GM19239 (cell line): ENCODE measurements at regions not wholly inside any gene's neighbourhood (a gene's known extent, or its start where the extent isn't known, plus 50 kb on each side); places are given as distances from the start of the nearest gene placed in this dataset.
"Not testable (repeated sequence)": the region's sequence is repeated elsewhere in the genome, so short reads cannot be mapped to it uniquely, and the experiment has no call there.

ENCODE experiments used
- DNase-seq: peaks from one replicate; pipeline ENCODE4 v3.0.0; 2011; ENCODE audit warnings: low spot score; ENCODE audit not compliant: insufficient read length
- FAIRE-seq: peaks from 2 replicates; lab custom pipeline; 2011; peaks lifted over from hg19 to GRCh38; lab: Jason Lieb, UNC

DNA sequence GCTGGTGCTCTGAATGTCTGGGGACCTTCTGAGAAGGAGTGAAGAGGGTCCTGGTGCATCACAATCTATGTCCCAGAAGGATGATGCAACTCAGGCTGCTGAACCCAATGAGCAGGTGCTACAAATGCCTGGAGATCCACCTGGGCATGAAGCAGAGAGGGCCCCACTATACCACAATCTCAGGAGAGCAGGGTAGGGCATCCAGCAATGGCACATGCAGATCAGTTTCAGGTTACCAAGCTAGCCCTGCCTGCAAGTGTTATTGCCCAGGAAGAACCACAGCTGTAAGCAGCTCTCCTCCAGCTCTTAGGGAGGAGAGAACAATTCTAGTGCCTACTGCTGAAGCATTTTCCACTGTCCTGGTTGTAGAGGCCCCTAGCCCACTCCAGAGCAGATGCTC is 389.2 kb upstream of the TNC start:
- FAIRE-seq = no peak
- DNase-seq = no peak

DNA sequence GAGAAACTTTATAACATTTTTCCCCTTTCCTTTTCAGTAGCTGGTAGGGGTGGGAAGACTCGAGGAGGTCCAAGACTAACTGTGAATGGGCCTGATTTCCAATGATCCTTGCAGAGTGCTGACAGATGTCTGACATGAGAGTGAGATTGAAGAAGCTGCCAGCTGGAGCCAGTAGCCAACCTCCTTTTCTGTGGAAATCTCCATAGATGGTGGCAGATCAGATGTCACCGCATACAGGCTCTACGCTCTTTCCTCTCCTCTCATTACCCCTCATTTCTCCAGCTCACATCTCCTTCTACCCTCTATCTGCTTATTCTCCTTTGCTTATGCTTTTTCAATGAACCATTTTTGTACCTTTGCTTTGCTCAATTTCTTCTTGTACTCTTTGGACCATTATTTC is 395.2 kb upstream of the TNC start:
- DNase-seq (no peak), FAIRE-seq (no peak)

DNA sequence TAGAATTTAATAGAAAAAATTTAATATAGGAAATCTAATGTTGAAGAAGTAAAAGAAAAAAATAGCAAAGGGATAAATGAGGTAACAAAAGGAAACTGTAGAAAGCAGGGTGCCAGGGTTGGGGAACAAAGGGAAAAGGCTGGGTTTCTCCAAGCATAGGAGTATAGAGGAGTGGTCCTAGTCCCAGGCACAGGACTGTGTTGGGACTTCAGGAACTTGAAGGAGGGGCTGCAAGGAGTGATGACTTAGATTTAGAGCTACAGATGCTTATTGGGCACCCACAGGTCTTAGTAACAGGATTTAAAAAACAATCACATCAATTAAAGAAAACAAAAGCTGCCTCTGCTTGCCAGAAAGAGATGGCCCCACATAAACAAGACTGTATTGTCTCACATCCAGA is 396.5 kb upstream of the TNC start:
- DNase-seq (no peak), FAIRE-seq (no peak)

DNA sequence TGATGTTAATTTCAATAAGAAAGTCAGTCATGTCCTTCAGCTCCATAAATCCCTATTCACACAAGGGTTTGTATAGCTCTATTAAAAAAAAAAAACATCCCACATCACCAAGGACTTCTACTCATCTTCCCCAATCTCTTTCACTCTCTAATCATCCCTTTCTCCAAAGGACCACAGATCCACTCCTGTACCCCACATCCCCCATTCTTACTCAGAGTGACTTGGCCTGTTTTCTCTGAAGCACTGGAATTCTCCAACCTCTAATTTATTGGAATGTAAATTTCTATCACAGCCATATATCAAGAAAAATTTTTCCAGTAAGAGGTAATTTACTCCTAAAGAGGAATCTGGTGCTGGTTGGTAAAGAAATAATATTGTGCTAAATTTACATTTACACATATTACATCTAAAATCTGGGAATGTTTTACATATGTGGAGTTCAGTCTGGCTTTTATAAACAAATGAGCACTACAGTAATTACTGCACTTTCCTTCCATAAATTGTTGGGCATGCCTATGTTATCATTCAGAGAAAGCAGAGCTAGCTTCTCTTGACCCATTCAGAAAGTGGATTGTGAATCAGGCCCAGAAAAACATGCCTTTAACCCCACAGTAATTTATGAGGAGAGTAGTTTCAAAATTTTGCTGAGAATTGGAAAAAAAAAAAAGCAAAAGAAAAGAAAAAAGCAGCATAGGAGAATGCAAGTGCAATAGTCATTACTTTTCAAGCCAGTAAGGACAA is 399.5 kb upstream of the TNC start:
- DNase-seq = no peak
- FAIRE-seq = no peak

DNA sequence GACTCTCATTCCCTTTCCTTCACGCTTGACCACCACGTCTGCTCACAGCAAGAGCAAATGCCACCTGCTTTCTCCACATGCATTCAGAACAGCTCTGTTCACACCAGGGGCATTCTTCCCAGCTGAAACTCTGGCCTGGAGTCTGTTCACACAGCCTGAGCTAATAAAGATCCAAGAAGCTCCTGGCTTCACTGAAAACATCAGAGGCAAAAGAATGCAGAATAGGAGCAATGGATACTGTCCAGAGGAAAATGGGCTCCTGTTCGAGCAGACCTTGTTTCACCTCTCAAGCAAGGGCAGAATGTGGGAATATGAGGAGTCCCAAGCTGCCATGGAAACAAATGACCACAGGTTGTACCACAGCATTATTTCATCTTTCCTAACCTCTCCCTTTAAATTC is 402.7 kb upstream of the TNC start:
- DNase-seq = no peak
- no peak for FAIRE-seq

DNA sequence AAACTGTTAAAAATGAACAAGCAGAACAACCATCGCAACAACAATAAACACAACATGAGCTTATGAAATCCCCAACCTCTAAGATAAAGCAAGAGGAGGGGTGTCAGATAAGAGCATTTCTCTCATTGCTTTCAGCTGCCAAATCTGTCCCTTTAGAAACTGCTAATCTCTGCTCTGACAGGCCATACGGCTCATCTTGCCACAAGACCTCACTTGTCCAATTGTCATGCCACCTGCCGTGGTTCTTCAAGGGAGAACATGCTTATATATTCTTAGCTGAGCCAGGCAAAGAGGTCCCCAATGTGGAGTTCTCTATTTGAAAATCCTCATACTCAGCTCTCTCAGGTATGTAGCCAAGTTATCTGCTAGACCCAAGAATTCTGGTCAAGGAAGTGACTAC is 405.0 kb upstream of the TNC start:
- FAIRE-seq = no peak
- DNase-seq = no peak

DNA sequence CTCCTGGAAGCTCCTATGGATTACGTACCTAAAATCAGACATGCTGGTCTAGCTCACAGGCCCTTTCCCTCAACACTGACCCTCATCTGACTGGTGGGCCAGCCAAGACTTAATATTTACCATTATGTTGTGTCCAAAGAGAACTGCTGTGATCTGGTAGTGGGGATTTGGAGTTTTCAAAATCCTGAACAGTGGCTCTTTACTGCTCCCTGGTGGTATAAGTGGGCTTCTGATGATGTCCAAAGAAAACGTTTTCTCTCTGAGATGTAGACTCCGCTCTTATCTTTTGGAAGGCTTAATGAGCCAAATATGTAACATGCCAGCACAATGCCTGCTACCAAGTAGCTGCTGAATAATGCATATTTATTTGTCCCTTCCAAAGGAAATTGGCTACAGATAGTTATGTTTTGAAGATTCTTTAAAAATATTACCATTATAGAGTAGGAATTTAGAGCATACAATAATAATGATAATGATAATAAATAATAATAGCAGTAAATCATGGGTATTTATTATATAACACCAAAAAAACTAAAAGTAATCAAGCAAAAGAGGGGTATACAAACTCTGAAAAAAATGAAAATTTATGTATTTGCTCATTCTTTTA is 406.6 kb upstream of the TNC start:
- peak; percentile 61 for FAIRE-seq
- peak; percentile 7 for DNase-seq

DNA sequence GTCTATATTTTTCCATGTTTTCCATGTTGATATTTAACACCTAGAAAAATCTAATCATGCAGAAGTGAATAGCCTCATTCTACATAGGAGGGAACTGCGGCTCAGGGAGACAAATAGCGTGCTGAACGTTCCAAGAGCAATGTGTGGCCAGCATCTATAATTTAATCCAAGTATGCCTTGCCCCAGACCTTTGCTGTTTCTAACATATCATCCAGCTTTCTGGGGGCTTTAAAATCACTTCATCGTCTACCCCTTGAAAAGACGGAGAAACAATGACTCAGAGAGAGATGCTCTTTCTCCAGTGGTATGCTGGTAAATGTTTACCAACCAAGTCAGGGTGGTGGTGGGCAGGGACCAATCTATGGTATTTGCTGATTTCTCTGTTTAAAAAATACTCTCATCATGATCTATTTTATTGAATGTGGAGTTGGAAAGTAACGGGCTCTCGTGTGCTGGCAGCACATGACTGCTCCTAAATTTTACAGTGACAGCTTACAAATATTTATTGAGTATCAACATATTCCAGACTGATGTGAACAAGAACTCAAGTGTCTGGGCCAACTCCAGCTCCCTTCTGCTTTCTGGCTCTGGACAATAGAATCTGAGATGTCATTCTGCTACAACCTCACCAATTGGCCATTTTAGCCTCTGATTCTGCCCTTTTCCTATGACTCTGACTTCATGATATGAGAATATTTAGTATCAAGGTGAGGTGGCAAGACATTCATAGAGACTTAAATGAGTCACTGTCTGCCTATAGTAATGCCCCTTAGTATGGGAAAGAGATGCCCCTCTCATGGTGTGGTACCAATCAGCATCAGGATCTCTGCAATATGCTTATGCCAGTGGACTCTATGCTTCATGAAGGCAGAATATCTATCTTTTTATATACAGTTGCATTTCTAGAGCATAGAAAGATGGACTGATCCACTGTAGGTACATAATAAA is 407.4 kb upstream of the TNC start:
- DNase-seq (no peak), FAIRE-seq (no peak)

DNA sequence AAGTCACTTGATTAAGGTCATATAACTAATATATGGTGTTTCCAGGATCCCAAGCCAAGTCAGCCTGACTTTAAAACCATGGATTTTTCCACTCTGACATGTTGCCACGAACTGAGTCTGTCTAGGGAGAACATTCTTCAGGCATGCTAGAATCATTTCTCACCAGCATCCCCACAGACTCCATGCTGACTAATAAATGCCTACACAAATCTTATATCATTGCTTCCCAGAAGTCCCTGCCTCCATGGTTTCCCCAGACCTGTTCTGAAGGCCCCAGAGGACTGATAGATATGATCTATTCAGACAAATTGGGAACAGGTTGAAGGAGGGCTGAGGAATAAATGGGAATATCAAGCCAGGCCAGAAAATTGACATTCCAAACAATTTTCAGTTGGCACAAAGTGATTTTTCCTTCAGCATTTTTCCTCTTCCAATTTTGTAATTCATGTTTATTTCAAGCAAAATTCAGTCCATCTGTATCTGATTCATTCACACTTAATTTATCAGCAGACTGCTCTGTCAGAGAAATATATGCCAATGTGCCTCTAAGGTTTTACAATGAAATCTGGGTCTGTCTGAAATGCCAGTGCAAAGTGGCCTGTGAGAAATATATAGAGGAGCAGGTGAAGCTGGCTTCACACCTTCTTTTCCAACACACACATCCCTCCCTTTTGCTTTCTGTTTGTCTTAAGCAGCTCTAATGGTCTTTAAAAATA is 413.6 kb upstream of the TNC start:
- DNase-seq (no peak), FAIRE-seq (no peak)

DNA sequence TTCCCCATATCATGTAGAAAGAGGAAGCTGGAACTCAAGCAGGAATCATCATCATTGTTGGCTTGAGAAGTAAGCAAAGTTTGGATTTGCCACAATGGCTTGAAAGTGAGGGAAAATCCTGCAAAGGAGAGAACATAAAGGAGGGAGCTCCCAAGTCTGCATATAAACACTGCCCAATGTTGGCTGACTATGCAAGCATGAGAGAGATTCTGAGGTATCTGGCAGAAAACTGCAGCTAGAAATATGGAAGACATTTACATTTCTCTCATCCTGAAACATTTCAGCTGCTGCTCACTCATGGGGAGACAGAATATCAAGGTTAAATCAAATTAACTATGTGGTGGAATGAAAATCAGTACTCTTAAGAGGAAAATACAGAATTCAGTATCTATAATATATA is 415.6 kb upstream of the TNC start:
- no peak for FAIRE-seq
- no peak for DNase-seq

DNA sequence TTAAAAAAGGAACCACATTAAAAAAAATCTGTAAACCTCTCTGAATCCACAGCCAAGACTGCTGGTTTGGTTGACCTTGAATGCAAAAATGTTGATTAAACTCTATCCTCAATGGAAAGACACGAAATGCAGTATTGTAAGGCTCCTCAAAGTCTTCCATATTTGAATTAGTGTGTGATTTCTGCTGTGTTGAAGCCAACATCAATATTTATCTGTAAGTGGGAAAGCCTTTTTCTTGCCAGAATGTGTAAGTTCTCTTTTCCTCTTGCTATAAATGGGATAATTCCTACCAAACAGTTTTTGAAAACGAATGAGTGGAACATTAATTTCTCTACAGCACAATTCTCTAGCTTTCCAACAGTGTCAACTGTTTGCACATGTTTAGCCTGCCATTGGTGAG is 422.1 kb upstream of the TNC start:
- DNase-seq = no peak
- no peak for FAIRE-seq

DNA sequence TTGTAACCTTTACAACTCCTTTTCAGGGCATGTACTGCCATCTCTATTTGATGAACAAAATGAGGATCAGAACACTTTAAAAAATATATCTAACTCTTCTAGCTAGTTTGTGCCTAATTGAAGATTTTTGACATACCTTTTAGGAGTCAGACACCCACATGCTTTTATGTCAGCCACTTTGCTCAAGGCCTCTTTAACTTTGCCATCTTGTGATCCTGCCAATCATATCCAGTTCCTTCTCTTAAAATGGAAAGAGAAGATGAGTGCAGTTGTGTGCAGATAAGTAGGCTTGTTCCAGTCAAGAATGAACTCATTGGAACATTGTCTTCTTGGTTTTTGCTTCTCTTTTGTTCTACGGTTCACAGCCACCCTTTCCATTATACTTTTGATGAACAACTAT is 425.6 kb upstream of the TNC start:
- no peak for FAIRE-seq

DNA sequence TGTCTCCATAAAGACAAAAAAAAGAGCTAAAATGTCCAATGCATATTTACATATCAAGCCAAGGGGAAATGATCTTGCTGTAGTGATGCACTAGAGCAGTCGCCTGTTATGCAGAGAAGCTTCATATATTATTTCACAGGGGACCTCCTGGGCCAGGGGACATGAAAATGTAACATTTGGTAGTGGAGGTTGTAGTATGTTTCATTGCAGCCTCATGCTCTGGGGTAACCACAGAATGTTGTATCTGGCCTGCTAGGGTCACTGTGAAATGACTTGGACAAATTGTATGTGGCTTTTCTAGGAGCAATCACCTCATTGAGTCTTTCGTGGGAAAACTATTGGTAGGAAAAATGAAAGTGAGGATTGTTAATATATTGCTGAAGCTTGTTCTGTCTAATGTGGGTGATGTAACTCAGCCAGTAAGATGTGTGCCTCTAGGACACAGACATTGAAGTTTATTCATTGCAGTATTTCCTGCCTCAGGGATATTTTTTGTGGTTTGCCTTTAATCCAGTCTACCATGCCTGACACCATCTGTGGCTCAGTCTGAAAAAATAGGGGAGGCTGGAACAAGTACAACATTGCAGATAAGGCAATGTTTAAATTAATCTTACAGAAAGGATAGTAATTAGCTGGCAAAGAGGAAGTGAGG is 430.8 kb upstream of the TNC start:
- DNase-seq (no peak), FAIRE-seq (no peak)

More for the DNA sequence above, 425.6 kb upstream of the TNC start:
- no peak for DNase-seq

DNA sequence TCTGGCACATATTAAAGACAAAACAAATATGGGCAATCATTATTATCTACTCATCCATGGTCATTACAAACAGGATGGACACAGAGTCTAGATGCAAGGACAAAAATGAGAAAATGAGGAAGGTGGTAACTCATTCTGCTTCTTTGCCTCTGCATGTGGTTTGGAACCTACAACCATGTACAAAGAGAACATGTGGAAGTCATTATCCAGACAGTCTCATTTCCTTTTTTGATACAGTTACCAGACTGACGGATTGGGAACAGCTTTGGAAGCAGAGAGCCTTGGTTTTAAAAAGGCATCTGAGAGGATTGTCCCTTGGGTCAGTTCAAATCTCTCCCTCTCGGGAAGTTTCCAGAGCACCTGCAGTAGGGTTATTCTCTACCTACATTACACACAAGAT is 433.4 kb upstream of the TNC start:
- DNase-seq (no peak), FAIRE-seq (no peak)

DNA sequence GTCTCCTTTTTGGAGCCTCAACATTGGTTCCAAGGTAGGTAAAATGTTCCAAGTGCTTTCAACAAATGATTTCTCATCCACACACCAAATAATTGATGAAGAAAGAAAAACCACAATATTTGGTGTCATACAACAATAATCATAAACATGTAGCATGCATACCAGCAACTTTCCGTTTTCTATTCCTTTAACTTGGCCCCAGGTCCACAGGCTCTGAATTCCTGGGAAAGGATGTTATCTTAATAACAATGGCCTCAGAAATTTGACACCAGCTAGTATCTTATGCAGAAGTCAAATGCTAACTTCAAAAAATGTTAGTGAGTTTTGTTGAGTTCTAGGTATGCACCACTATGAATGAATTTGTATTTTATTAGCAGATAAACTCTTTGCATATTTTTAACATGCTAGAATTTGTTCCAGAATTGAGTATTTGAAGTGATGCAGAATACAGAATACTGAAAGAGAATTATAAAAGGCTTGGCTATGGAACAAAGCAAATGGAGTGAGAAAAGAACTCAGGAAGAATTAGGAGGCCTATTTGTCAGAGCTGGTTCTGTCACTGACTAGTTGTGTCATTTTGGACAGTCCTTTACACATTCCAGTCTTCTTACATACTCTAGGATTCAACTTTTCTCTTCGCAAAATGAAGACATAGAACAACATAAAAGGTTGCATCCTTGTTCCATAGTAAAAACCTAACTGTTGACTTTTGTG is 435.3 kb upstream of the TNC start:
- FAIRE-seq (no peak), DNase-seq (no peak)

DNA sequence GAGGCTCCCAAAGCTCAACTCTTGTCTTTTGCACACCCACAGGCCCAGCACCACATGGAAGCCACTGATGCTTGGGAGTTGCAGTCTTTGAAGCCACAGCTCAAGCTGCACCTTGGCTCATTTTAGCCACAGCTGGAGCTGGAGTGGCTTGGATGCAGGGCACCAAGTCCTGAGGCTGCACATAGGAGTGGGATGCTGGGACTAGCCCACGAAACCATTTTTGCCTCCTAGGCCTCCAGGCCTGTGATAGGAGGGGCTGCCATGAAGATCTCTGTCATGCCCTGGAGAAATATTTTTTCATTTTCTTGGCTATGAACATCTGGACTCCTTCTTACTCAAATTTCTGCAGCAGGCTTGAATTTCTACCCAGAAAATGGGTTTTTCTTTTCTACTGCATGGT is 438.5 kb upstream of the TNC start:
- DNase-seq (no peak), FAIRE-seq (no peak)

DNA sequence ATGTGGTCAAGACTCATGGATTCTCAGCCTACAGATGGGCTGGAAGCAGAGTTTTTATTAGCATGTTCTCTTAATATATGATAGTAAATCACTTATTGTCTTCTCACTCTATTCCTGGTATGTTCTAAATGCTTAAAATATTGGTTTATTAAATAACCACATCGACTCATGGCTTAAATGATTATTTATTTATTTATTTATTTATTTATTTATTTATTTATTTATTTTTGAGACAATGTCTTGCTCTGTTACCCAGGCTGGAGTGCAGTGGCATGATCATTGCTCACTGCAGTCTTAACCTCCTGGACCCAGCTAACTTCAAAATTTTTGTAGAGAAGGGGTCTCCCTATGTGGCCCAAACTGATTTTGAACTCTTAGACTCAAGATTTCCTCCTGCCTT is 457.2 kb upstream of the TNC start:
- no peak for DNase-seq
- no peak for FAIRE-seq

DNA sequence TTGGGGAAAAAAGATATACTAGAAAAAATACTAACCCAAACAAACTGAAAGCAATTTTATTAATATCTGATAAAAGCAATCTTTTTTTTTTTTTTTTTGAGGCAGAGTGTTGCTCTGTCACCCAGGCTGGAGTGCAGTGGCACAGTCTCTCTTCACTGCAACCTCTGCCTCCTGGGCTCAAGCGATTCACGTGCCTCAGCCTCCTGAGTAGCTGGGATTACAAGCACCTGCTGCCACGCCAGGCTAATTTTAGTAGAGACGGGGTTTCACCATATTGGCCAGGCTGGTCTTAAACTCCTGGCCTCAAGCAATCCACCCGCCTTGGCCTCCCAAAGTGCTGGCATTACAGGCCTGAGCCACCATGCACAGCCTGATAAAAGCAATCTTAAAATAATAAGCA is 467.5 kb upstream of the TNC start:
- not testable (repeated sequence) for FAIRE-seq, DNase-seq

DNA sequence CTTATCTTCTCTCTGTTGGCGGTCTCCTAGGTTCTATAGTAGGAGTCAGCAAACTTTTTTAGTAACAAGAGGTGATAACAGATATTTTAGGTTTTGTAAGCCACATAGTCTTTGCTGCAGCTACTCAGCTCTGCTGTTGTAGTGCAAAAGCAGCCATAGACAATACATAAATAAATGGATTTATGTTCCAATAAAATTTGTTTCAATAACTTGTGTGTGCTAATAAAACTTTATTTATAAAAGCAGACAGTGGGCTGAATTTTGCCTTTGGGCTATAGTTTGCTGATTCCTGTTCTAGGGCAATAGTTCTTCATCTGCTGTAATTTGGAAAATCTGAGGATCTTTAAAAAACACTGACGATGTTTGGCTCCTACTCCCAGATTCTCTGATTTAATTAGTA is 469.4 kb upstream of the TNC start:
- no peak for FAIRE-seq

More for the DNA sequence above, 469.4 kb upstream of the TNC start:
- no peak for DNase-seq
